Esophagus squamous epithelium (tissue), 4 donors: ENCODE measurements at regions not wholly inside any gene's neighbourhood (a gene's known extent, or its start where the extent isn't known, plus 50 kb on each side); places are given as distances from the start of the nearest gene placed in this dataset.

ENCODE experiments used
- CTCF ChIP-seq, 6 experiments: fragments of 450-650 bp in 4 of 6; fragments of 200-600 bp in 2 of 6; sonication (generic) in 2 of 6; IDR thresholded peaks; one replicate each; pipeline ENCODE4 v1.5.1; 2016 to 2019; ENCODE audit warnings: antibody characterized with exemption in 6 of 6, mild to moderate bottlenecking in 4 of 6, moderate library complexity in 4 of 6
- POLR2A ChIP-seq, 4 donors: fragments of 450-650 bp; IDR thresholded peaks; one replicate each; pipeline ENCODE4 v1.6.1; 2017; ENCODE audit warnings: antibody characterized with exemption in 4 of 4, mild to moderate bottlenecking in 4 of 4, moderate library complexity in 3 of 4

- TF ChIP-seq CTCF (IDR thresholded peaks at IDR 0.05) (no peak), POLR2A (IDR thresholded peaks at IDR 0.05) (no peak)
Observed at GRCh38 chr4:189207872-189208271, 732.8 kb upstream of the FRG1 start.
